T-helper 2 cell (primary cell): ENCODE measurements at regions not wholly inside any gene's neighbourhood (a gene's known extent, or its start where the extent isn't known, plus 50 kb on each side); places are given as distances from the start of the nearest gene placed in this dataset.
"Not testable (repeated sequence)": the region's sequence is repeated elsewhere in the genome, so short reads cannot be mapped to it uniquely, and the experiment has no call there.

Source experiments
- DNase-seq, 5 experiments: peaks; one replicate each; pipeline versions ENCODE4 v3.0.0 to v3.0.0-alpha.2; 2012 to 2022

DNA sequence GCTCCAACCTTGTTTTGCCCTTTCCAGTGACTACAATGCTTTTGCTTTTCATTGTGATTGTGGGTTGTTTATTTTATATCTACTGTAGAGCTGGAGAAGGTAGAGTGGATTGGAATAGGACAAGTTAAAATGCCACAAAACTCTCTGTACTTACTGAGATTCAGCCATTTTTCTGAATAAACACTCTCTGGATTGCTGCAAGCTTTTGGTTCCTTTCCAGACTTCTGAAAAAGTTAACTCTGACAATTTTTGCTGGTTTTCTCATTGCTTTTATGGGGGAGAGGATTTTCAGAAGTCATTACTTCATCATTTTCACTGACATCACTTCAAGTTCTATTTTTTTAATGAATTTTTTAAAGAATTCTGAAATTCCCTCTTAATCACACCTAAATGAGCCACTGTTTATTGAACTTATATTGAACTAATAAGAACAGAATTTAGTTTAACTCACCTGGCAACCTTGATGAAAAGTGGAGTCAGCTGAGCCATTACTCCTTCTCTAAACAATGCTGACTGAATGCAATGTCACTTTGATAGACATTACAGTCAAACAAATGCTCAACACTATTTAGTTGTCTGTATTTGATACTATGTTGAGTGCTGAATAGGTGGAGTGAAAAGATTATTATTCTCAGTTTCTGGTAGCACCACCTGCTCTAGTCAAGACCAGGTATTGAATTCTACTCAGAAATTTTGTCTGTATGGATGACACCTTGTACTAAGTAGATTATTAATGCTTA is 303.5 kb downstream of the DLEU7 start:
- no peak for DNase-seq

DNA sequence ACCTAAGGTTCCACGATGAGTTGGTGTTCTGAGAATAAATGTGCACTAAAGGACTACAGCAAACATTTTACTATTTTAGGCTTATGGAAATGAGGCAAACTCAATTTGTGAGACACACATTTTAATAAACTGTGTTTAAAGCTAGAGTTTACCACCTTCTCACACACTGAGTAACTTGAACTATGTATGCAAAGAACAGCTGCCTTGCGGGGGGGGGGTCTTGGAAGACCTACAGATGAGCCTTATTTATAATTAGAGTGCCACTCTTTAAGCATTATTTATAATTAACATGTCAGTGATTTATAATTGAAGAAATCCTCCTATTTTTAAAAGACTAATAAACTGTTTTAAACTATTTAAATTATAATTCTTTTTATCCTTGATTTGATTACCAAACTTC is 300.4 kb downstream of the DLEU7 start:
- DNase-seq = no peak

DNA sequence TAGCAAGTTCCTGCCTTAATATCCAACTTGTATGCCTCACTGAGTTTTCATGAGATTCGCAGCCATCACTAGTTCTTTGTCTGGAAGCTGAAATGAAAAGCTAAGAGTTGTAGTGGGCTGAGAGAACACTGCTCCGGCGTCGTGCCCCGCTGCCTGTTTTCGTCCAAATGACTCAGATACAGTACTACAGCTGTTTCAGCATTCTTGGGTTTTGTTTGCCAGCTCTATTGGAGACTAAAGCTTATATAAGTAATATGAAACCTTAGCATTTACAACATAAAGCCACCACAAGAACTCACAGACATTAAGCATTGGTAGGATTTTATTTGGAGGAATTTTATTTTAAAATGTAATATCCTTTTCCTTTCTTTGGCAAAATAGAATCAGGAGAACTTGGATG is 299.7 kb downstream of the DLEU7 start:
- DNase-seq = no peak

DNA sequence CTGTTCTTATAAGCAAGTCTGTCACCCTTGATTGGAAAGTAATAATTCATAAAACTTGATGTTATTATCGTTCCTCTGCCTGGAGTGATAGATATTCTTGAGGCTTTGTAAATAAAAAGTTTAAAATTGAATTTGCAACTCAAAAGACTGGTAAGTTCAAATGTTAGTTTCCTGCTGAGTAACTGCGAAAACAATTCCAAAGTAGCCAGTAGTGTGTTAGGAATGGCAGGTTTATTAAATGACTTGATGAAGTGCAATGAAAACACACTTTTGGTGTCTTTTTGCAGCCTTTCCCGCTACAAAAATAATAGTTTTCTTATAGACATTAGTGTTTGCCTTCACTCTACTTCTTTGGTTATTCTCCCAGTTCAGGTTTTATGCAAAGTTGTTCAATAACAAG is 299.3 kb downstream of the DLEU7 start:
- no peak for DNase-seq

DNA sequence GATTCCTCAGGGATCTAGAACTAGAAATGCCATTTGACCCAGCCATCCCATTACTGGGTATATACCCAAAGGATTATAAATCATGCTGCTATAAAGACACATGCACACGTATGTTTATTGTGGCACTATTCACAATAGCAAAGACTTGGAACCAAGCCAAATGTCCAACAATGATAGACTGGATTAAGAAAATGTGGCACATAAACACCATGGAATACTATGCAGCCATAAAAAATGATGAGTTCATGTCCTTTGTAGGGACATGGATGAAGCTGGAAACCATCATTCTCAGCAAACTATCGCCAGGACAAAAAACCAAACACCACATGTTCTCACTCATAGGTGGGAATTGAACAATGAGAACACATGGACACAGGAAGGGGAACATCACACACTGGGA is 296.3 kb downstream of the DLEU7 start:
- DNase-seq = not testable (repeated sequence)

DNA sequence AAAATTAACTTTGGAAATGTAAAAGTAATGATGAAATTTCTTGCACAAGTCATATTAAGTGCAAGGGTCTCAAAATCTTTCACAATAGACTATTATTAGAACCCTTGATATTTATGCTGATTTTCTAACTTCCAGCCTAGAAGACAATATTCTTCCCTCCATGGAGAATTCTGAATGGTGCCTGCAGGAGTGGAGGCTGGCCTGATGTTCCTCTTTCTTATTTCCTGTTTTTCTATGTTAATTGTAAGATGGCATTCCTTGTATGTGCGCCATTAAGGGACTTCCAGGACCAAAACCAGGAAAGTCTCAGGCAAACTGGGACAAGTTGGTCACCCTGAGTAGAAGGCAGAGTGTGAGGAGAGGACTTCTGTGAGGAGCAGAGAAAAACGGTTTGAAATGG is 294.9 kb downstream of the DLEU7 start:
- DNase-seq = no peak

DNA sequence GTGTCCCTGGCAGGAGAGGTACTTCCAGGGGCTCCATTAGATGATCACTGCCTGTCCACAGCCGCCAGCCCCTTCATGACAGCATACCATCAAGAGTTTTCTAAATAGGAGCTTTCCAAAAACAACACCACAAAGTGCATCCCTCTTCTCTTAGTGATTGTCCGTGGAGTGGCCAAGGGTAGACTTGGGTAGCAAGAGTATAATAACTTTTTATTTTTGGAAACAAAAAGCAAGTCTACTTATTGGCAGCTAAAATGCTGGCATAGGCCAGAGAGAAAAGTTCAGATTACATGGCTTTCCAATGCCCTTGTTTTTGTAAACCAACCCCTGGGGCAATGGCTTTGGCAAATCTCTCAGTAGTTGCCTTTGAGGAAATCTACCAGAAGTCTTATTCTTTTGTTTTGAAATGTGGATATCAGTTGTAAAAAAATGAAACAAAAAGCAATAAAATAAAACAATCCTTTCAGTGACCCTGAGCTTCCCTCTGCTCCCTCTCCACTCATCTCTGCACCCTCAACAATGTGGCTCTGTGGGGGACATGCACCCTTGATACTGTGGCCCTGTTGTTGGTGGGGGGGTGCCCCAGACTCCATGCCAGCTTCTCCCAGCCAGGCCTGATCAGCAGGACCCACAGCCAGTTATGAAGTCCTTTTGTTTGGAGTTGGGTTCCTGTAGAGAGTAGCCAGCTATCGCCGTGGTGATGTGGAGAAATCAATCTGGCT is 294.1 kb downstream of the DLEU7 start:
- no peak for DNase-seq

DNA sequence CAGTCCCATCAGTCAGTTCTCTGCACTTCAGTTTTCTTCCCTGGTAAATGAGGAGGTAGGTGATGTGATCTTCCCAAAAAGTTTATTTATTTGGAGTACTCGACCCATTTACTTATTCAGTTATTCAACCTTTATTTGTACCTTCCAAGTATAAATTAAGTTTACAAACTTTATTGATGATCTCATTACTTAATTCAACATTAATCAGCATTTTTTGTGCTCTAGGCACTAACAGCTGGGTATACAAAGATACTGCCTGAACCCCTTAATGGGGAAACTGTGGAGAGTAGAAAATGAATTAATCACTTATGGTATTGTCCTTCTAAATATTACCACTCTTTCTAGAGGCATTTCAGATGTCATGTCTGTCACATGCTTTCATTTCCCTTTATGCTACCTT is 293.3 kb downstream of the DLEU7 start:
- DNase-seq = no peak

DNA sequence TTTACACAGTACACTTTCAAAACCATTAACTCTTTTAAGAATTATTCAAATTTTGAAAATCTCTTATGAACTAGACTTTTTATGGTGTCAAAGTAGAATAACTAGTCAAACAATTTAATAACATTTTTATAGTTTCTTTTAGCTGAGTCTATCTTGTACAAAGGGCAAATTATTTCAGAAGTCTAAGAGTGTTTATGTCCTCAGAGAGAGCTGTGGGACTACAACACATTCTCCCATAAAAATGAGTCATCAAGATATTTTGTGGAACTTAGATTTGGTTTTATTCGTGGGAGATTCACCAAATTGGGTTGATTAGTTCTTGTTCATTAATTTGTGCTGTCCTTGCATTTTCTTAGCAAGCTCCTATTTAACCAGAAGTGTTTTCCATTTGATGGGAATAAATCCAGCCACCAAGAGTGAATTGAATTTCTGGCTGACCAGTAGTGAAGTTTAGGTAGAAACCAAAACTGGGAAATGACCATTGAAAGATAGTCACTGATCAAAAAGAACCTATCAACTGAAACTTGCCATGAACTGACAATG is 291.0 kb downstream of the DLEU7 start:
- DNase-seq = no peak

DNA sequence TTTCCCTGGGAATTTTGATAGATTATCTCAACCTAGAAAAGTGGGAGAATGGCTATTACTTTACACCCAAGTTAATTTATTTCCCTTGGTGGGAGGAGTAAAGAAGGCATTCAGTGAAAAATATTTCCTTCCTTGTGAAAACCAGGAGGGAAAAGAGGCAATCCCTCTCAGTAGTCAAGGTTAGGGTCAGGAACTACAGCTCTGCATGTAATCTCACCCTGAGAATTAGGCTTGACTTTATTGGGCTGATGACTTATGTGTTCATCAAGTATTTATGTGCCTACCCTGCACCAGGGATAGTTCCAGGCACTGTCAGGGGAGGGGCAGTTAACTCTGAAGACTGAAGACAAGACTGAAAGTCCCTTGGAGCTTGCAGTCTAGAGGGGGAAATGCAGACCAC is 281.8 kb downstream of the DLEU7 start:
- DNase-seq = no peak

DNA sequence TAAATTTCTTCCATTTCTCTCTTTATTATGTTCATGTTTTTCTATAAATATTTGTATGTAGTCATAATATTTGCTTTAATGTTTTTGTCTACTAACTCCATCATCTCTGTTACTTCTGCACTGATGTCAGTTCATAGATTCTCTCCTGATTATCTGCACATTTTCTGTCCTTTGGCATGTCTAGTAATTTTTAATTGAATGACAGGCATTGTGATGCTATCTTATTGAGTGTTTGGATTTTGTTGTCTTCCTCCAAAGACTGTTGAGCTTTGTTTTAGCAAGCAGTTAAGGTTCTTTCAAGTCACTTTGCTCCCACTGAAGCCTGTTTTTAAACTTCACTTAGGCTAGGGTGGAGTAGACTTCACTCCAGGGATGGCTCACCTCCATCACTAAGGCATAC is 276.8 kb downstream of the DLEU7 start:
- no peak for DNase-seq

DNA sequence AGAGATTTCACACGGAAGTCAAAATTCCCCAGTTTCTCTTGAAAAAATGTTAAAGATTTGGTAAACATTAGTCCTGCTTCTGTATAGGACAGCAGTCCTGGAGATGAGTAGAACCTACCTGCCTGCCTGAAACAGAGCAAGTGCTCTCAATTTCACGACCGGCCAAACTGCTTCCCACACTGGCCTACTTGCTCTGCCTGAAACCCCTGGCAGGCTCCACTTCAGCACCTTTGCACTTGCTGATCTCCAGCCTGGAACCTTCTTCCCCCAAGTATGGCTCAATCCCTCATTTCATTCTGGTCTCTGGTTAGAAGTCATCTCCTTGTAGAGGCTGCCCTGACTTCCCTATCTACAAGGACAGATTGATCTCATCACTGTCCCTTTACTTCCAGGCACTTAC is 271.4 kb downstream of the DLEU7 start:
- DNase-seq = no peak

DNA sequence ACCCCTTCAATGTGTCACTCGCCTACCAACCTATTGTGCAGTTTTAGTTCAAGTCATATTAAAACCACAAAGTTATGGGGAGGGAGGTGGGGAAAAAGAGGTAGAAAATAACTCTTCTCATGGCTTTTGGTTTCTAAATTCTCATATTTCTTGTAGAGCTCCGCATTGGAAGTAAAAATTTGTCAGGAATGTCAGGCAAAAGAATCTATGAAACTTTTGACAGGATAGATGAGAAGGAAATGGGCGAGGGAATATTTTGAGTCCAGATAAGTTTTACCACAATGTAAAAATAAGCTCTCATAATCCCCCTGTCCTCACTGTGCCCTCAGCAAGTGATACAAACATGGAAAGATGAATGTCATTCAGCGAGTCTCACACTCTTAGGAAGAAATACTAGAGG is 270.4 kb downstream of the DLEU7 start:
- DNase-seq = no peak

DNA sequence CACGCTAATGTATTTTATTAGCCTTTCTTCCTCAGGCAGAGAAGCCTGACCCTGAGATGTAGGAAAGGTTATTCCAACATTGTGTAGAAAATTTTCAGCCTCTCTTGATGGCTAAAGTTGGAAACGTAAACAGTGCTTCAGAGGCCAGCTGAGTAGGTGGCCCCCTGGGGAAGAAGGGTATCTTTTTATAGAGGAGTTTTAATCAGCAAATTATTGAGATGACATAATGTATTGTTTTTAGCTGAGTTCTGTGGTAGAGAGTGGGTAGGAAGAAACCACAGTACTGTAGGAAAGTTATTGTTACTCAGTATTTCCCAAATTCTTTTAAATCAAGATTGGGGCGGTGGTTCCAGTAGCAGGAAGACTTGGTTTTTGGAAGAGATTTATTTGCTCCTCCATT is 268.8 kb downstream of the DLEU7 start:
- no peak for DNase-seq

DNA sequence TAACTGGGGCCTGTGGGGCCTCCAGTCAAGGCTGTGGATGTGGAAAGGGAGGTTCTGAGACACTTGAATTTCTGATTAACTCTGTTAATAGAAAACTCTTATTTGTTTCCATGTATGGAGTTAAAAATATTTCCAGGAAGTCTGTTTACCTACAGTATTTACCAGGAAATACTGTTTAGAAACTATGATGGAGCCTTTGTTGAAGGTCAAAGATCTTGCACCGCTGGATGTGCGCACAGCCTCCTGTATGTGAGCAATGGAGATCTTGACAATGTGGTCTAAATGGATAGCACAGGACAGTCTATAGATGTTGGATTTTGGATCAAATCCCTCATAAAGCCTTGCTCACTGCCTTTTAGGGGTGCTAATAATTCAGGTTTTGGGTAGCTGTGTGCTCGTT is 268.4 kb downstream of the DLEU7 start:
- DNase-seq = no peak

DNA sequence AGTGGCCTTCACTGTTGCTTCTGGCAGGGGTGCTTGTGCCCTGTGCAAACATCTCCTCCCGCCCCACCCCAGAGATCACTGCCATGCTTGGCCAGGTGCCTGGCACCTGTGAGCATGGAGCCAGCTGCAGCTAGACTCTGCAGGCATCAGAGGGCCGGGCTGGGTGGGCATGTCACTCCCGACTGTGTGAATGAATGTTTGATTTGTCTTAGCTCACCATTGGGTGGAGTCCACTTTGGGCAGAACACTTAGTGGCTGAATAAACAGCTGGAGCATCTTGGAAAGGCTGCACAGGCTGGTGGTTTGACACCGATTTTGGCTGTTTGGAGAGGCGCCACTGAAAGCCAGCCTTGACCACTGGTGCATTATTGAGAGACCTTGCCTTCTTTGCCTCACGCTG is 267.3 kb downstream of the DLEU7 start:
- no peak for DNase-seq

DNA sequence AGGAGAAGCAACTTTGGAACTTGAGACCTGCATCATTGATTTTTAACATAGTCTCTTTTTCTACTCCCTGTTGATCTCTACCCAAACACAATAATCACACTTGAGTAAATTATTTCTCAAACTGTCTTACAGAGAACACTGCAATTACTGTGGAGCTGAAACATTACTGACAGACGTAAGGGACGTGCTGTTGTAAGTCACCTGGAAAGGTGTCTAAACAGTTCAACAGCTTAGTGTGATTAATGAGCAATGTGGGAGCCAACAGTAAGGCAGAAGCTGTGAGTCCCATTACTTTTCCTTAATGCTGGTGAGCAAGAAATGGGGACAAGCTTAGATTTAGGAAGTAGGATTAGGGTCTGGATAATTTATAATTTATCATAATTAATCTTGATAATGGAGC is 265.7 kb downstream of the DLEU7 start:
- DNase-seq = no peak

DNA sequence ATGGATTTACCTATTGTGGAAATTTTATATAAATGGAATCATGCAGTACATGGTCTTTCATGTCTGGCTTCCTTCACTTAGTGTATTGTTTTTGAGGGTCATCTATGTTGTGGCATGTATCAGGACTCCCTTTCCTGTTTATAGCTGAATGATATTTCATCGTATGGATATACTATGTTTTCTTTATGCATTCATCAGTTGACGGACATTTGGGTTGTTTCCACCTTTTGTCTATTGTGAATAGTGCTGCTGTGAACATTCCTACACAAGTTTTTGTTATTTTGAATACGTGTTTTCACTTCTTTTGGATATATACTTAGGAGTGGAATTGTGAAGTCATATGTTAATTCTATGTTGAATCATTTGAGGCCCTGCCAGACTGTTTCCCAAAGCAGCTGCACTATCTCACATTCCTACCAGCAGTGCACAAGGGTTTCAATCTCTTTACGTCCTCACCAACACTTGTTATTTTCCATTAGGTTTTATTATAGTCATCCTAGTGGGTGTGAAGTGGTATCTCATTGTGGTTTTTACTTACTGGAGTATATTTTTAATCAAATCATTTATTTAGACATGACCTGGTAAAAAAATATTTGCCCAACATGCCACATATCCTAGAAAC is 262.7 kb downstream of the DLEU7 start:
- DNase-seq = no peak

DNA sequence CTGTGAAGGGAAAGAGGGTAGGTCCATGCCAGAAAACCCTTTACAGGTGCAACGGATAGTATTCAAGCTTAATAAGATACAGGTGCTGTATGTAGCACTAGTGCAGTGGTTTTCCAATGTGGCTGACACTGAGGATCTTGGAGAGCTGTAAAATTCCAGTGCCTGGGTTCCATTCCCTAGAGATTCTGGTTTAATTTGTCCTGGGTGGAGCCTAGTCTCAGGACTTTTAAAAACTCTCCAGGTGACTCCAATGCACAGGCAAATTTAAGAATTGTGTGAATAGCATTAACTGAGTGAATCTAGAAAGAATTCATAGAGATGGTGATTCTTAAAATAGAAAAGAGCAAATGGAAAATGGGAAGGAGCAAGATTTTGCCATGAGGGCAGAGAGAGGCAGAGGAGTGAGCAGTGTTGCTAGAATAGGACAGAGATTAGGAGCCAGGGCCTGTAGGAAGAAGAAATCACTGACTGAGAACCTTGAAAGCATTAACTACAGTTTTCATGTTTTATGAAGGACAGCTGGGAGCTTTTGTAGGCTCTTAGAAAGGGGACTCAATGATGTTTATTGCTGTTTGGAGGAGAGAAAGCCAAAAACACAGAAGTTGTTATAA is 261.8 kb downstream of the DLEU7 start:
- DNase-seq = no peak

DNA sequence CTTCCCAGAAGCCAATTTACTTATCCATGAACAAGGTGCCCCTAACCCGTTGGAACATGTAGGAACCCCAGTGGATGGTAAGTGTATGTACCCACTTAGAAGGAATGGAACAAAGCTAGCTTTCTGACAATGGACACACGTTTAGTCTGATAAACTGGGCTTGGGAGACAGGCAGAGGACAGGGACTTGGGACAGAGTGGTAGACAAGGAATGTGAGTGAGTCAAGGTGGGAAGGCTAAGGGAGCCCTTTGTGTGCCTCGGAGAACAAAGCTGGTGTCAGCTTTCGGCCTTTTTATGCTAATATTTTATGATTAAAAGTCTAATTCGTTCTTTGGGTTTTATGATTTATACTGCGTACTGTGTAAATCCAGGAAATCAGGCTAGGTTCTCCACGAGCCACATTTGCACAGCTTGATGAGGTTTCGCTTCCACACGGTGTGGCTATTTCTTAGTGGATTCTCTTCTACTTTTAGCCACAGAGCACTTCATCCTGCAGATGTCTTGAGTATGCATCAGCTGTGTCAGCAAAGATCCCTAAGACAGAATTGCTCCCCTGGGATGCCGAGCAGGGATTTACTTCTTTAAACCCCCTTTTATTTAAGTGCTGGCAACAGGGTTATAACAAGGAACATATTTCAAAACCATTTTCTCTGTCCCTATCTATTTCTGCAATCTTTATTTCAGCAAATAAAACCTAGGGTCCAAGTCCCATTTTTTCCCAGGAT is 258.5 kb downstream of the DLEU7 start:
- no peak for DNase-seq

DNA sequence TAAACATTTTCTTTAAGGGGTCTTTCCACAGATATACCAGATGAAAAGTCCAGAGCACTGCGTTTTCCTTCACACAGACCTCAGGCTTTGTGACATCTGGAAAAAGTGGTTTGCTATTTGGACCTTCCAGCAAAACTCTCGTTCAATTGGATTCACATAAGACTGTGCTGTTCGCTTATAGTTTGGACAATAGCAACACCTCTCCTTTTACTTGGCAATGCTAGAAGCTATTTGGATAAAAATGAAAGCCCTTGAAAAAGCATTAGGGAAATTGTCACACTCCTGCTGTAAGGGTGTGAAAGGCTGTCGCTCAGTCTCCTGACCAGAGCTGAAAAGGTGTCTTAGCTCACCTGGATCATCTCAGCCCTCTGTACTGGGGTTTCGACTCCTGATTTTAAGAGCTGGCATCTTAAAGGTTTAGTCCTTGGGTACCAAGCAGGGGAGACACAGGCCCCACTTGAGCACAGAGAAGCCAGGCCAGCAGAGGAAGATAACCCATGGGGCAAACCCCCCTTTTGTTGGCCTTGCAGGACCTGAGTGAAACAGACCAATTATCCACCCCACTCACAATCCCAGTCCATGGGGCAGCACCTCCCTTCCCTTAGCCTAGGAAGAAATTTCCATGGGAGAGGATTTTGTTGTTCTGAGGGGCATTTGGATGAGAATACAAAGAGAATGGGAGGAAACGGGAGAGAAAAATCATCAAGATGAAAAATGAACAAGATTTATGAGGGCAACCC is 257.6 kb downstream of the DLEU7 start:
- DNase-seq = no peak
